Subcutaneous abdominal adipose tissue (tissue), 5 donors: ENCODE measurements at regions not wholly inside any gene's neighbourhood (a gene's known extent, or its start where the extent isn't known, plus 50 kb on each side); places are given as distances from the start of the nearest gene placed in this dataset.

ENCODE experiments used
- H3K27ac ChIP-seq: one replicate; pipeline ENCODE4 v1.7.0; 2013; ENCODE audit warnings: low read depth, mild to moderate bottlenecking, inconsistent platforms, low read length, moderate library complexity
- H3K27me3 ChIP-seq, 5 donors: one replicate each; pipeline ENCODE4 v1.7.0; 2013; ENCODE audit warnings: low read length in 5 of 5, inconsistent platforms in 1 of 5; ENCODE audit not compliant: control insufficient read depth in 5 of 5, insufficient read depth in 4 of 5
- H3K36me3 ChIP-seq, 5 donors: one replicate each; pipeline ENCODE4 v1.7.0; 2013; ENCODE audit warnings: low read length in 5 of 5; ENCODE audit not compliant: control insufficient read depth in 5 of 5, insufficient read depth in 5 of 5
- H3K4me1 ChIP-seq, 5 donors: one replicate each; pipeline ENCODE4 v1.7.0; 2013; ENCODE audit warnings: low read length in 5 of 5, mild to moderate bottlenecking in 3 of 5, moderate library complexity in 1 of 5; ENCODE audit not compliant: control insufficient read depth in 5 of 5, insufficient read depth in 5 of 5
- H3K4me3 ChIP-seq, 5 donors: one replicate each; pipeline ENCODE4 v1.7.0; 2013; ENCODE audit warnings: low read length in 5 of 5, low read depth in 1 of 5
- H3K9ac ChIP-seq, 5 donors: one replicate each; pipeline ENCODE4 v1.7.0; 2013; ENCODE audit warnings: low read length in 5 of 5, mild to moderate bottlenecking in 4 of 5, moderate library complexity in 3 of 5
- H3K9me3 ChIP-seq, 5 donors: one replicate each; pipeline ENCODE4 v1.7.0; 2013; ENCODE audit warnings: low read length in 5 of 5; ENCODE audit not compliant: control insufficient read depth in 5 of 5
- donor health status: healthy.
- donor health status: healthy.
- donor health status: healthy.
- donor health status: healthy.
- donor health status: healthy.

GRCh38 chr20:40813029-40813431 is 124.0 kb upstream of the MAFB start:
- Histone ChIP-seq H3K9me3 (no peaks in the 10 kb centered on the region), H3K4me1 (peaks cover 0 to 2% (median 0%) of the 10 kb centered on the region in 5 donors), H3K27me3 (no peaks in the 10 kb centered on the region)

GRCh38 chr20:40813708-40814630 is 124.9 kb upstream of the MAFB start:
- no peaks in the 10 kb centered on the region for H3K27me3 ChIP-seq
- no peaks in the 10 kb centered on the region for H3K36me3 ChIP-seq
- peaks cover 0 to 2% (median 0%) of the 10 kb centered on the region in 5 donors for H3K4me1 ChIP-seq
- no peak overlapping the region for H3K27ac ChIP-seq
- no peak overlapping the region for H3K9ac ChIP-seq
- H3K4me3 ChIP-seq = no peak overlapping the region
- no peaks in the 10 kb centered on the region for H3K9me3 ChIP-seq

More at GRCh38 chr20:40813029-40813431, 124.0 kb upstream of the MAFB start:
- Histone ChIP-seq H3K4me3 (no peak overlapping the region), H3K27ac (no peak overlapping the region), H3K36me3 (no peaks in the 10 kb centered on the region), H3K9ac (no peak overlapping the region)

GRCh38 chr20:40814631-40814960 is 125.6 kb upstream of the MAFB start:
- no peak overlapping the region for H3K4me3 ChIP-seq
- H3K27me3 ChIP-seq = no peaks in the 10 kb centered on the region
- peaks cover 0 to 2% (median 0%) of the 10 kb centered on the region in 5 donors for H3K4me1 ChIP-seq
- H3K9me3 ChIP-seq = no peaks in the 10 kb centered on the region
- no peak overlapping the region for H3K9ac ChIP-seq
- H3K27ac ChIP-seq = no peak overlapping the region
- no peaks in the 10 kb centered on the region for H3K36me3 ChIP-seq

GRCh38 chr20:40815156-40816038 is 126.4 kb upstream of the MAFB start:
- Histone ChIP-seq H3K4me1 (no peaks in the 10 kb centered on the region), H3K27ac (no peak overlapping the region), H3K36me3 (no peaks in the 10 kb centered on the region), H3K9ac (no peak overlapping the region), H3K27me3 (no peaks in the 10 kb centered on the region), H3K4me3 (no peak overlapping the region), H3K9me3 (no peaks in the 10 kb centered on the region)

- Histone ChIP-seq H3K36me3 (no peaks in the 10 kb centered on the region), H3K9ac (no peak overlapping the region), H3K9me3 (no peaks in the 10 kb centered on the region), H3K4me1 (no peaks in the 10 kb centered on the region), H3K4me3 (no peak overlapping the region), H3K27me3 (no peaks in the 10 kb centered on the region), H3K27ac (no peak overlapping the region)
Observed at GRCh38 chr20:40816039-40816352, 127.0 kb upstream of the MAFB start.

GRCh38 chr20:40821429-40821828 is 132.4 kb upstream of the MAFB start:
- H3K36me3 ChIP-seq = no peaks in the 10 kb centered on the region
- H3K27ac ChIP-seq = no peak overlapping the region
- H3K9ac ChIP-seq = no peak overlapping the region
- H3K4me1 ChIP-seq = no peaks in the 10 kb centered on the region
- H3K27me3 ChIP-seq = no peaks in the 10 kb centered on the region
- H3K4me3 ChIP-seq = no peak overlapping the region
- peaks cover 0 to 8% (median 5%) of the 10 kb centered on the region in 5 donors for H3K9me3 ChIP-seq

- H3K4me1 ChIP-seq = no peaks in the 10 kb centered on the region
- peaks cover 0 to 8% (median 5%) of the 10 kb centered on the region in 5 donors for H3K9me3 ChIP-seq
- peaks cover 0 to 5% (median 0%) of the 10 kb centered on the region in 5 donors for H3K27me3 ChIP-seq
Observed at GRCh38 chr20:40826699-40827098, 137.7 kb upstream of the MAFB start.

GRCh38 chr20:40835321-40835720 is 146.3 kb upstream of the MAFB start:
- Histone ChIP-seq H3K9ac (no peak overlapping the region), H3K4me3 (no peak overlapping the region), H3K27ac (no peak overlapping the region), H3K4me1 (no peaks in the 10 kb centered on the region), H3K27me3 (peaks cover 0 to 3% (median 0%) of the 10 kb centered on the region in 5 donors), H3K36me3 (no peaks in the 10 kb centered on the region), H3K9me3 (peaks cover 3 to 22% (median 12%) of the 10 kb centered on the region in 5 donors)

More at GRCh38 chr20:40826699-40827098, 137.7 kb upstream of the MAFB start:
- no peak overlapping the region for H3K27ac ChIP-seq
- H3K4me3 ChIP-seq = no peak overlapping the region
- no peak overlapping the region for H3K9ac ChIP-seq
- no peaks in the 10 kb centered on the region for H3K36me3 ChIP-seq

- H3K27me3 ChIP-seq = peaks cover 0 to 3% (median 0%) of the 10 kb centered on the region in 5 donors
- H3K9me3 ChIP-seq = peaks cover 0 to 13% (median 7%) of the 10 kb centered on the region in 5 donors
- no peak overlapping the region for H3K9ac ChIP-seq
- no peak overlapping the region for H3K27ac ChIP-seq
- no peaks in the 10 kb centered on the region for H3K36me3 ChIP-seq
- no peak overlapping the region for H3K4me3 ChIP-seq
- H3K4me1 ChIP-seq = no peaks in the 10 kb centered on the region
Observed at GRCh38 chr20:40838509-40838908, 149.5 kb upstream of the MAFB start.

- H3K4me3 ChIP-seq = no peak overlapping the region
- no peaks in the 10 kb centered on the region for H3K27me3 ChIP-seq
- no peak overlapping the region for H3K27ac ChIP-seq
- H3K9me3 ChIP-seq = peaks cover 0 to 8% (median 5%) of the 10 kb centered on the region in 5 donors
- H3K4me1 ChIP-seq = no peaks in the 10 kb centered on the region
- no peak overlapping the region for H3K9ac ChIP-seq
- no peaks in the 10 kb centered on the region for H3K36me3 ChIP-seq
Observed at GRCh38 chr20:40843251-40843650, 154.2 kb upstream of the MAFB start.
